PC-3 (cell line): ENCODE measurements at regions not wholly inside any gene's neighbourhood (a gene's known extent, or its start where the extent isn't known, plus 50 kb on each side); places are given as distances from the start of the nearest gene placed in this dataset.

Source experiments
- ATAC-seq: fragments of 200-7000 bp; cut with Tn5 transposase; 2 replicates; pipeline ENCODE4 v1.9.1; 2020; ENCODE audit warnings: mild to moderate bottlenecking, moderate library complexity
- BruUV-seq: library from RNA; stranded (reverse); fragments of 400-500 nt; replicated peaks from 2 replicates; lab custom pipeline; 2021; lab: Mats Ljungman, UMichigan
- CTCF ChIA-PET: fragments of 300-600 bp; sonication (Branson Sonifier 250); formaldehyde crosslinking; loops from one replicate; lab custom pipeline; 2022; ENCODE audit warnings: antibody characterized with exemption; lab: Charles Lee
- POLR2A ChIA-PET: fragments of 300-600 bp; sonication (Branson Sonifier 250); formaldehyde crosslinking; loops from one replicate; lab custom pipeline; 2022; ENCODE audit warnings: antibody characterized with exemption; ENCODE audit not compliant: unreplicated experiment; lab: Charles Lee
- DNase-seq: peaks from one replicate; pipeline ENCODE4 v3.0.0-alpha.2; 2015
- H2AFZ ChIP-seq: fragments of 300-600 bp; sonication (generic); 2 replicates; pipeline ENCODE4 v1.6.0; 2016; ENCODE audit warnings: antibody characterized with exemption, low read length
- H3F3A ChIP-seq: fragments of 300-600 bp; sonication (generic); one replicate; pipeline ENCODE4 v1.6.0; 2017; ENCODE audit warnings: antibody characterized with exemption, low read length, control low read depth, mild to moderate bottlenecking; ENCODE audit not compliant: unreplicated experiment
- H3K27ac ChIP-seq: fragments of 300-600 bp; sonication (generic); 2 replicates; pipeline ENCODE4 v1.5.1; 2016; ENCODE audit warnings: mild to moderate bottlenecking, low read length
- H3K27me3 ChIP-seq: fragments of 300-600 bp; sonication (generic); 2 replicates; pipeline ENCODE4 v1.6.1; 2016; ENCODE audit warnings: low read length, mixed read lengths
- H3K36me3 ChIP-seq: fragments of 300-600 bp; sonication (generic); 2 replicates; pipeline ENCODE4 v1.6.1; 2016; ENCODE audit warnings: low read depth, mixed run types, low read length, mixed read lengths
- H3K4me1 ChIP-seq: fragments of 300-600 bp; sonication (generic); 2 replicates; pipeline ENCODE4 v1.5.1; 2016; ENCODE audit warnings: low read length; ENCODE audit not compliant: insufficient read depth
- H3K4me2 ChIP-seq: fragments of 300-600 bp; sonication (generic); 2 replicates; pipeline ENCODE4 v1.6.0; 2016; ENCODE audit warnings: low read length
- H3K4me3 ChIP-seq: fragments of 300-600 bp; sonication (generic); 2 replicates; pipeline ENCODE4 v1.5.1; 2016; ENCODE audit warnings: mild to moderate bottlenecking, low read length, mixed read lengths
- H3K79me2 ChIP-seq: fragments of 300-600 bp; sonication (generic); 2 replicates; pipeline ENCODE4 v1.6.1; 2017; ENCODE audit warnings: low read length, mixed read lengths
- H3K9ac ChIP-seq: fragments of 300-600 bp; sonication (generic); 2 replicates; pipeline ENCODE4 v1.6.0; 2016; ENCODE audit warnings: mild to moderate bottlenecking, low read length
- H3K9me2 ChIP-seq: fragments of 300-600 bp; sonication (generic); replicated peaks from 2 replicates; pipeline ENCODE4 v1.6.1; 2016; ENCODE audit warnings: mixed run types, low read length, mixed read lengths
- H3K9me3 ChIP-seq: fragments of 300-600 bp; sonication (generic); 2 replicates; pipeline ENCODE4 v1.6.1; 2016; ENCODE audit warnings: low read length, mixed read lengths
- H4K20me1 ChIP-seq: fragments of 300-600 bp; sonication (generic); 2 replicates; pipeline ENCODE4 v1.6.1; 2016; ENCODE audit warnings: low read length, mixed read lengths
- CTCF ChIP-seq: fragments of 300-600 bp; sonication (generic); conservative IDR thresholded peaks from 2 replicates; pipeline ENCODE4 v1.5.1; 2017; ENCODE audit warnings: antibody characterized with exemption, low read depth, mild to moderate bottlenecking, low read length
- EZH2 ChIP-seq: fragments of 300-600 bp; sonication (generic); IDR thresholded peaks from one replicate; pipeline ENCODE4 v1.6.1; 2017; ENCODE audit warnings: antibody characterized with exemption, mild to moderate bottlenecking, low read length; ENCODE audit not compliant: unreplicated experiment
- EZH2phosphoT487 ChIP-seq: fragments of 300-600 bp; sonication (generic); IDR thresholded peaks from 2 replicates; pipeline ENCODE4 v1.6.1; 2018; ENCODE audit warnings: mild to moderate bottlenecking, antibody characterized with exemption, low read length, borderline replicate concordance
- intact Hi-C: fragments of 100-400 bp; cut with micrococcal nuclease; formaldehyde crosslinking; loops from 2 replicates; pipeline ENCODE4 v1.9.0; 2023

GRCh38 chr6:21907291-21907690, 313.7 kb downstream of the SOX4 start:
- no TSS peak for BruUV-seq
- intact Hi-C loops = loop anchor here (10.0 kb wide), 2 partner anchors 162 to 208 kb away; no protein-coding TSS in a partner anchor
- Histone ChIP-seq H3K9me2 (no peaks in the 10 kb centered on the region), H4K20me1 (no peaks in the 10 kb centered on the region), H3K36me3 (no peaks in the 10 kb centered on the region), H3K27ac (no peak overlapping the region), H3K9ac (no peak overlapping the region), H2AFZ (no peak overlapping the region), H3K27me3 (no peaks in the 10 kb centered on the region), H3K79me2 (no peaks in the 10 kb centered on the region), H3K9me3 (no peaks in the 10 kb centered on the region), H3K4me3 (no peak overlapping the region), H3K4me1 (peaks cover 16% of the 10 kb centered on the region), H3F3A (no peaks in the 10 kb centered on the region), H3K4me2 (peak overlapping the region; percentile 30)
- ATAC-seq = no peak
- POLR2A ChIA-PET = interaction anchor here (0.5 kb wide), 1 partner anchor 15 kb away, joined by 3 read pairs; no protein-coding TSS in a partner anchor
- CTCF ChIA-PET = no interaction called here
- DNase-seq = no peak
- no peak for TF ChIP-seq CTCF
- TF ChIP-seq EZH2phosphoT487 = no peak
- TF ChIP-seq EZH2 = no peak

GRCh38 chr6:21908161-21908848, 314.8 kb downstream of the SOX4 start:
- Histone ChIP-seq H3K36me3 (no peaks in the 10 kb centered on the region), H3K27me3 (no peaks in the 10 kb centered on the region), H3K9me3 (no peaks in the 10 kb centered on the region), H3K4me1 (peaks cover 16% of the 10 kb centered on the region), H3K79me2 (no peaks in the 10 kb centered on the region), H3K9me2 (no peaks in the 10 kb centered on the region), H3F3A (no peaks in the 10 kb centered on the region), H2AFZ (no peak overlapping the region), H3K4me3 (no peak overlapping the region), H4K20me1 (no peaks in the 10 kb centered on the region), H3K9ac (no peak overlapping the region), H3K27ac (no peak overlapping the region), H3K4me2 (no peak overlapping the region)
- POLR2A ChIA-PET = no interaction called here
- CTCF ChIA-PET = interaction anchor here (0.6 to 0.7 kb wide), 2 partner anchors 226 to 853 kb away, joined by 3 read pairs; no protein-coding TSS in a partner anchor
- DNase-seq = no peak
- intact Hi-C loops = loop anchor here (10.0 kb wide), 2 partner anchors 164 to 206 kb away; no protein-coding TSS in a partner anchor
- TF ChIP-seq EZH2phosphoT487 (no peak), CTCF (no peak), EZH2 (no peak)
- BruUV-seq = no TSS peak
- no peak for ATAC-seq

- Histone ChIP-seq H3K4me1 (peaks cover 16% of the 10 kb centered on the region), H3K9me3 (no peaks in the 10 kb centered on the region), H3K4me2 (no peak overlapping the region), H3K4me3 (no peak overlapping the region), H3K9ac (no peak overlapping the region), H2AFZ (no peak overlapping the region), H3F3A (no peaks in the 10 kb centered on the region), H3K9me2 (no peaks in the 10 kb centered on the region), H3K36me3 (no peaks in the 10 kb centered on the region), H3K79me2 (no peaks in the 10 kb centered on the region), H3K27ac (no peak overlapping the region), H4K20me1 (no peaks in the 10 kb centered on the region), H3K27me3 (no peaks in the 10 kb centered on the region)
- intact Hi-C loops = loop anchor here (10.0 kb wide), 2 partner anchors 165 to 205 kb away; no protein-coding TSS in a partner anchor
- TF ChIP-seq EZH2phosphoT487 (no peak), EZH2 (no peak), CTCF (no peak)
- DNase-seq (peak; percentile 36), ATAC-seq (no peak)
- CTCF ChIA-PET = no interaction called here
- POLR2A ChIA-PET = no interaction called here
- no TSS peak for BruUV-seq
Measured at GRCh38 chr6:21909321-21909720, 315.8 kb downstream of the SOX4 start.
